NCI-H146 treated with DMSO at 0.1 percent for 48 hours (cell line): ENCODE measurements at regions not wholly inside any gene's neighbourhood (a gene's known extent, or its start where the extent isn't known, plus 50 kb on each side); places are given as distances from the start of the nearest gene placed in this dataset.
"Not testable (repeated sequence)": the region's sequence is repeated elsewhere in the genome, so short reads cannot be mapped to it uniquely, and the experiment has no call there.

Source experiments
- DNase-seq: peaks from one replicate; lab custom pipeline; 2025; ENCODE audit not compliant: unreplicated experiment; lab: John Stamatoyannopoulos, UW

DNA sequence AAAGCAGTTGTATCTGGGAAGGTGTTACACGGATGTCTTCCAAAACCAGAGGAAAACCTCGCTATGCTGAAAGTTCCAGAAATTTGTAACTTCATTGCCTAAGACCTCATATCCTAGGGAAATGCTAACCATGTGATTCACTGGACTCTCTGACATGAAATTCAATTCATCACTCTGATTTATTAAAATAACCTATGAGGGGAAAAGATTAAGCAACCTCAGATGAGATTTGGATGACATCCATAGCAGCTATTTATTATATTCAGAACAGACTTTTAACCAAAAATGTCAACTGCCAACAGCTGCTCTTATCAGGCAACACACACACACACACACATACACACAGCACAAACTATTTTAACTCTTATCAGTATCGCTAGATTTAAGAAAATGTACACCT is 1006.4 kb upstream of the CTNND2 start:
- DNase-seq = no peak

DNA sequence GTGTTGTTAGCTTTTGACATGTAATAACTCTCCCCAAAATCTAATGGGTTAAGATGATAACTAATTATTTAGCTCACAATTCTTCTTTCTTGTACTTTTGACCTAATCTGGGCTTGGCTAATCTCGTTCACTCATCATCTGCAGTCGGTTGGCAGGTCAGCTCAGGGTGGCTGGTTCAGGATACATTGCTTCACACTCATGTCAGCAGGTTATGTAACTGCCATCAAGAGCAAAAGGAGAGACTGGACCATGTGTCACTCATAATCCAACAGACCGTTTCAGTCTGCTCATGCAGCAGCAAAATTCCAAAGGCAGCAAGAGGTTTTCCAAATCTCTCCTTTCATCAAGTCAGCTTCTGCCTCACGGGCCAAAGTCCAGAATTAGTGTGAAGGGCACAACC is 998.4 kb upstream of the CTNND2 start:
- DNase-seq = no peak

DNA sequence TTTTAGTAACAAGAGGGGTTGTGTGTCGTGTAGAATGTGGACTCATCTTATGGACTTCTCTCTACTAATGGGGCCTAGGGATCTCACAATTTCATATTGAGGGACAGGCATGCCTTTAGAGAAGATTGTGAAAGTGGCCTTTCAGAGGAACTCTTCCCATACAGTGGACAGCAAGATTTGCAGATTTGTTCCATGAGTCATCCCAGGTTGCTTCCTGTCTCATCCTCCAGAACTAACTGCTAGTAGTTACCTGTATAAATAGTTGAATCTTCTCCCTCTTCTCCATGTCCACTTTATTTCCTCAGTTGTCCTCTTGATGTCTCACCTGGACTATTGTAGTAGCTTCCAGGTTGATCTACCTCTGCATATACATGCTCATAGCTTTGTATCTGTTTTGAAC is 997.5 kb upstream of the CTNND2 start:
- no peak for DNase-seq

DNA sequence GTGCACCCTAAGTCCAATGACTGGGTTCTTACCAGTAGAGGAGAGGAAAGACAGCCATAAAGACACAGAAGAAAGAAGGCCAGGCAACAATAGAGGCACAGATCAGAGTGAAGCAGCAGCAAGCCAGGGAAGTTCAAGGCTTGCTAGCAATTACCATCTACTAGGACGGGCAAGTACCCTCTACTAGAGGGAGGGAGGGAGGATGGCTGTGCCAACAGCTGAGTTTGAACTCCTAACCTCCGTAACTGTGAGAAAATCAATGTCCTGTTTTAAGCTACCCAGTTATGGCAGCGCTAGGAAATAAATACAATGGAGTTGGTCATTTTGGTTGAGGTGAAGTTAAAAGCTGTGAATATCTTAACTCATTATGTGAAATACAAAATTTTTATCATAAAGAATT is 991.8 kb upstream of the CTNND2 start:
- DNase-seq = no peak

DNA sequence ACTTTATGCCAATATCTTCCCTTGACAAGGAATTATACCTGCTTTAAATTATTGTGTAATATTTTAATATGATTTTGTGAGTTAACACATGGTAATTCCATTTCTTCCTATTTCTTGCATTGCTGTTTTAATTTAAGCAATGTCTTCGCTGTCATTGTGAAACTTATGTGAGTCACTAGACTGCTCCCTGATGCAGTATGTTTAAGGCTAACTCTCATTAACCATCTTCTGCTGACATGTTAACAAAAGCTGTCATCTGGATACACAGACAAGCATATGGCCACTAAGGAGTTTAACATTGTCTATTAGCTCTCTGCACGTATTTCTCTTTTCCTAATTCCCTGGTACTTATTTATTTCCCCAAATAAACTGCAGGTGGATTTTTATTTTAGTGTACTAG is 980.8 kb upstream of the CTNND2 start:
- DNase-seq = no peak

DNA sequence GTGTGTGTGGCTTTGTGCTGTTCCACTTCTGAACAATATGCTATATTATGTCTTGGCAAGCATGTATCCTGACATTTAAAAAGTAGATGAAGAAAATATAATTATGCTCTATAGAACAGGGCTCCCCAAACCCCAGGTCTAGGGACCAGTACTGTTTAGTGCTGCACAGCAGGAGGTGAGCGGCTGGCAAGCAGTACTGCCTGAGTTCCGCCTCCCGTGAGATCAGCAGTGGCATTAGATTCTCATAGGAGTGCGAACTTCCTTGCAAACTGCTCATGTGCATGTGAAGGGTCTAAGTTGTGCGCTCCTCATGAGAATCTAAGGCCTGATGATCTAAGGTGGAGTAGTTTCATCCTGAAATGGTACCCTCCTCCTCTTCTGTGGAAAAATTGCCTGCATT is 979.1 kb upstream of the CTNND2 start:
- no peak for DNase-seq

DNA sequence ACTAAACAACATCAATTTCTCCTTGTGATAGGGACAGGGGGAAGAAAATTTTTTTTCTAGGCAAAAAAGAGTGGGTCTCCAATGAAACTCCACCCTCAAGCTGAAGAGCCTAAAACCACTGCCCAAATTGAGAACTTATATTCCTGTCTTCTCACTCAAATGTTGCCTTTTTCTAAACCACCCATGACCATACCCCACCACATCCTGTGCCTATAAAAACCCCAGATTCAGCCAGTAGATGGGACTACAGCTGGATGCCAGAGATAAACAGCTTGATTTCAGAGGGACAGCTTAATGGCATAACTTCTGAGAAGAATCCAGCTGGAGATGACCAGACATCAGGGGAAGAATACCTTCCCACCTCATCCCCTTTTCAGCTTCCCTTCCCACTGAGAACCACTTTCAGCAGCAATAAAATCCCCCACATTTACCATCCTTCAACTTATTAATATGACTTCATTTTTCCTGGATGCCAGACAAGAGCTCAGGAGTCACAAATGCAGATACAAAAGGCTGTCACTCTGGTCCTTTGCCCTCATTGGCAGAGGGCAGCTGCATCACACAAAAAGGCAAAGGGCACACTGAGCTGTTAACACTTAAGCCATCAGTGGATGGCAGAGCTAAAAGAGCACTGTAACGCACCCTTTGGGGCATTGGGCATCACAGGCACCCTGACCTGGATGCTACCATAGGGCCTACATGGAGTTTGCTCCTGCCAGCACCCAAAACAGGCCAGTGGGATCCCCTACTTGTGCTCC is 972.5 kb upstream of the CTNND2 start:
- DNase-seq = no peak

DNA sequence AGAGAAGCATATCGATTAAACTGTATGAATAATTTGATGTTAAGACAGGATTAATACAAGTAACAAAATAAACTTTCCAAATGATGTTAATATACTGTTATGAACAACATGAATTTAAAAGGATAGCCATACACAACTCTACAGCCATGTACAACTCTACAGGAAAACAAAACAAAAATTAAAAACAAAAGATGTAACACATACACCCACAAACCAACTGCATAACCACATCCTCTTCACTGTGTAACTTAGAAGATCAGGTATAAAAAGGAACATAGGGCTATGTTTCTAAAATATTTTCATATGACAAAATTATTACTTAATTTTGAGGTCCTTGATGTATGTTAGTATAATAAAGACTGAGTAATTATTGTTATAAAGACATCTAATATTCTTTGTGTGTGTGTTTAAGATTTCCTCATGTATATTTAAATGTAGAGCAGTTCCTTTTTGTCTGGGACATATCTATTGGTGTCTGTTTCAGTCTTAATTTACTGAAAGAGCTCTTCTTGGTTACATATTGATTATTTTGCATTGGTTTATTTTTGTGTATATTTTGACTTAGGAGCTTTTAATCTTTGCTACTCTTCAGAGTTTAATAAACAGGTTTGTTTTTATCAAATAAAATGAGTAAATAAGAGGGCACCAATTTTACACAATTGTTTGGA is 966.8 kb upstream of the CTNND2 start:
- DNase-seq = no peak

DNA sequence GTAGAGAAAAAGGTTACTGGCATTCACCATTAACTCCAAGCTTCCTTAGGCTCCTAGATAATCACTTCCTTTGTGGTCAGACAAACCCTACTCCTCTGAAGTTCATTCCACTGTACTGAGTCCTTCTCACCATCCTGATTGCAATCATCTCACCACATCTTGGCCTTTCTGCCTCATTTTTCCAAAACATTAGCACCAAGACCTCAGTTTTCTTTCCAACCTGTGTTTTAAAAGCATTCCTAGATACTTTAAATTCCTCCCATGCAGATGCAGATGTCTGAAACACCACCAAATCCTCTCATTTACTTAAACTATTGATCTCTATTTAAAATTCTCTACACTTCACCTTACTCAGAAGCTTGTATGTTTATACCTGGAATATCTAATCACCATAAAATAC is 961.3 kb upstream of the CTNND2 start:
- DNase-seq = no peak

DNA sequence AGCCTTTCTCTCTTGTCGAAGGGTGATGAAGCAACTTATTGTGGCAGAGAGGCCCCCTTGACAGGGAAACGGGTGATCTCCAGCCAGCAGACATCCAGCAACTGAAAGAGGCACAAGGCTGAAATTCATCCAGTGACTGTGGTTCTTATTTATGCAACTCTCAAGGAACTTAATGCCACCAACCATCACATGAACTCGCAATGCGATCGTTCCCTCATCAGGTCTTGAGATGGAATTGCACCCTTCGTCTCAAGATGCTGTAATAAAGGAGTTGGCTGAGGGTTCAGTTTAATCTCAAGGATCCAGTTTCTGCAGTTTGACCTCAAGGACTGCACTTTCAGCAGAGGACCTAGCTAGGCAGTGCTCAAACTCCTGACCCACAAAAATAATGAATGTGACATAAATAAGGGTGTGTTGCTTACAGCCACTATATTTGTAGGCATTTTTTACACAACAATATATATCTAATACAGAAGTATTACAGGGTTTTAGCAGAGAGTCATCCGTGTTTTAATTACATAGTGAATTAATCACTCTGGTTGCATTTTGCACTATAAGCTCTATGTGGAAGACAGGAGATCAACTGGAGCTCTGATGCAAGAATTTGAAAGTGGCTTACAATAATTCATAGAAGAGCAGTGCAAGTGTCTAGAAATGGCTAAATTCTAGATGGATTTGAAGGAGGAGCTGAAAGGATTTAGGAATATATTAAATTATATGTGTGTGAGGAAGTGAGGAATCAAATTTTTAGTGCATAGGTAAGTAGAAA is 957.8 kb upstream of the CTNND2 start:
- no peak for DNase-seq

DNA sequence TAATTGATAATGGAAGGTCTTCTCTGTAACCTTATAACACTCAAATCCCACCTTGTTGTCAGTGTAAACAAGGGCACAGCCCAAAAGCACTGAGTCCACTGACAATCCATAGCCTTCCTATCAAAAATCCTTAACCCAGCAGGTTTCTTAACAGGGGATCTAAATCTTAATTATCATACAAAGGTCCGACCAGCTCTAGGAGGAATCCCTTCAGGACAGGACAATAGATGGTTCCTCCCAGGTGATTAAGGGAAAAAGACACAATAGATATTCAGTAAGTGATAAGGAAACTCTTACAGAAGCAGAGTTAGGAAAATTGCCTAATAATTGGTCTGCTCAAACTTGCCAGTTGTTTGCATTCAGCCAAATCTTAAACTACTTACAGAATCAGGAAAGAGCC is 951.9 kb upstream of the CTNND2 start:
- not testable (repeated sequence) for DNase-seq

DNA sequence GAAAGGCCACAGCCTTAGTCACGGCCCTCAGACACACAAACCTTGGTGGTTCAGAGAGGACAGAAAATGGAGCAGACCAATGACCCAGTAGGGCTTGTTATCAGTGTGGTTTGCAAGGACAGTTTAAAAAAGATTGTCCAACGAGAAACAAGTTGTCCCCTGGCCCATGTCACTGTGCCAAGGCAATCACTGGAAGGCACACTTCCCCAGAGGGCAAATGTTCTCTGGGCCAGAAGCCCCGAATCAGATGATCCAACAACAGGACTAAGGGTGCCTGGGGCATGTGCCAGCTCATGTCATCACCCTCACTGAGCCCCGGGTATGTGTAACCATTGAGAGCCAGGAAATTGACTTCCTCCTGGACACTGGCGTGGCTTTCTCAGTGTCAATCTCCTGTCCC is 950.1 kb upstream of the CTNND2 start:
- DNase-seq = no peak

DNA sequence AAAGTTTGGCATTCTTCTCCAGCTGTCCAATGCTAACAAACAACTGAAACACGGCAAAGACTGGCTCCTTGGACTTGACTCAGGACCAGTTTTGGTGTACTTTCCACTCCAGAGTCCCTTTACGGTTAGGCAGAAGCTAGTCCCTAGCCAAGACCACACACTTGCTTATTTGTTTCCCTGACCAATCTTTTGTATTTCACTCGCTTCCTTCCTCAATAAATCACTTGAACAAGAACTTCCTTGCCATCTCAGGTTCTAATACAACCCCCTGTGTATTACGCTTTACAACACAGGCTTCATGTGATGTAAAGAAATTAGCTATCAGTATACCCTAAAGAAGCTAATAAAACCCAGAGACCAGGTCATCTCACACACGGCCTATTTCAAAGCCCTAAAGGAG is 947.5 kb upstream of the CTNND2 start:
- DNase-seq = no peak

DNA sequence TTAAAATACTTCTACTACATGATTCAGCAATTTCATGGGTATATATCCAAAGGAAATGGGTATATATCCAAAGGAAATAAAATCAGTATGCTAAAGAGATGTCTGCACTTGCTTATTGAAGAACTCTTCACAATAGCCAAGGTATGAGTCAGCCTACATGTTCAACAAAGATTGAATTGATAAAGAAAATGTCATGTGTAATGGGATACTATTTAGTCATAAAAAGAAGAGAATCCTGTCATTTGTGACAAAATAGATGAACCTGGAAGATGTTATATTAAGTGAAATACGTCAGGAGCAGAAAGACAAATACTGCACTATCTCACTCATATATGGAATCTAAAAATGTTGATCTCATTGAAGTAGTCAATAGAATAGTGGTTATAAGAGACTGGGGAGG is 944.5 kb upstream of the CTNND2 start:
- DNase-seq = no peak

DNA sequence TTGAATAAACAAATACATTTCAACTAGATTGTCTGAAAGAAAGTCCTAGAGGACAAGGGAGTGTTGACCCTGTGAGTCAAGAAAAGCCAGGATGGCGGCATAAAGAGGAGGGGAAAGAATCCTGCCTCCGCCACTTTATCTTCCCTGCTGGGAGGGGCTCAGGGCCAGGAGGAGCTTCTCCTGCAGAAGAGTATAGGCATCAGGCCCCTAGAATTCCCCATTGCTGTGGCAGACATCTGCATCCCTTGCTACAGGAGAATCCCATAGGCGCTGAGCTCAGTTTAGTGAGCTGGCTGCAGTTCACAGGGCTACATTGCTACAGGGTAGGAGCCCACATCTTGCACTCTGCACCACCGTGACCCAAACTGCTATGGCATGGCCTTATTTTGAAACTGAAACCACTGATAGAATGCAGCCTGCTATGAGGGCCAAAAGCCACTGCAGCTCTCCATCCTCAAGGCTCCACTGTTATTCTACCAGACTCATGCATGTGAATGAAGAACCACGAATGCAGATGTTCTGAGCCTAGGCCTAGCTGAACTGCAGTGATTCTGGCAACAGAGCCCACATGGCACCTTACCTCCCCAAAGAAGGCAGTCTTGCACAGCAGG is 941.4 kb upstream of the CTNND2 start:
- DNase-seq = no peak

DNA sequence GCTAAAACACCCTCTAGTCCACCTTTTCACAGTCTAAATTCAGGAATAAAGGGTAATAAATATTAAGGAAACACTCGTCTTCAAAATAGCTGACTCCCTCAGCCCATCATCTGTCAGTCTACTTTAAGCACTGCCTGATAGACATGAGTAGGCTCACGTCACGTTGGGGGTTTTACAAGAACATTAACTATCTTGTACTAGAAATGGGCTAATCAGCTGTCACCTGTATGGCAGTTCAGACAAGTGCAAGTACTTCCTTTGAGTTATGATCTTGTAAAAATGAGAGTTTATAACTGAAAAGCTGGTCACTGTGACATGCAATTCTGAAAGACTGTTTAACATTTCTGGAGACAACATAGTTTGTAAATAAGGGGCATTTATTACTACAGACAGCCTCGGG is 936.7 kb upstream of the CTNND2 start:
- no peak for DNase-seq

DNA sequence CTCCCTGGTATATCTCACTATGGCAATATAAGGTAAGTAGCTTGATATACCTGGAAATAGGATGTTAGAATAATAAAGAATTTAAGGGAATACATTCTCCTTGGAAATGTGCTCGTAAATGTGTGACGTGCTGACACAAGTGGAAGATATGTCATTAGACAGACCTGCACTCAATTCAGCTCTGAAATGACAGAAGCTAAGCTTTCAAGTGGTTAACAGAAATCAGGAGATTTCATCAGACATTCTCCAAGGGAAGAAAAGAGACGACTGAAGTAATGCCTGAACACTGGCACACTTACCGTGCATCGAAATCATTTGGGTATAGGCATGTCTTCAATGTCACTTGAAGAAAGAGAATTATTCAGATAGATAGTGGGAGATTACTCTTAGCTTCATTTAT is 933.3 kb upstream of the CTNND2 start:
- DNase-seq = no peak

DNA sequence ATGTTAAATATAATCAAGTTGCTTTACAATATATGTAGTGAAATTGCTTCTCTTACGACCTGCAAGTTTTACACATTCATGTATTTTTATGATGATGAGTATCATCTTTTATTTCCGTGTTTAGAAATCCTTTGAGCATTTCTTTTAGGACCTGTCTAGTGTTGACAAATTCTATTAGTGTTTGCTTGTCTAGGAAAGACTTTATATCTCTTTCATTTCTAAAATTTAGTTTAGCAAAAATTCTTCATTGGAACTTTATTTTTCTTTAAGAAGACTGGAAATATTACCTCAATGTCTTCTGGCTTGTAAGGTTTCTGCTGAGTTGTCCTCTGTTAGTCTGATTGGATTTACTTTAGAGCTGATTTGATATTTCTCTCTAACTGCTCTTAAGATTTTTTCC is 920.9 kb upstream of the CTNND2 start:
- DNase-seq = no peak

DNA sequence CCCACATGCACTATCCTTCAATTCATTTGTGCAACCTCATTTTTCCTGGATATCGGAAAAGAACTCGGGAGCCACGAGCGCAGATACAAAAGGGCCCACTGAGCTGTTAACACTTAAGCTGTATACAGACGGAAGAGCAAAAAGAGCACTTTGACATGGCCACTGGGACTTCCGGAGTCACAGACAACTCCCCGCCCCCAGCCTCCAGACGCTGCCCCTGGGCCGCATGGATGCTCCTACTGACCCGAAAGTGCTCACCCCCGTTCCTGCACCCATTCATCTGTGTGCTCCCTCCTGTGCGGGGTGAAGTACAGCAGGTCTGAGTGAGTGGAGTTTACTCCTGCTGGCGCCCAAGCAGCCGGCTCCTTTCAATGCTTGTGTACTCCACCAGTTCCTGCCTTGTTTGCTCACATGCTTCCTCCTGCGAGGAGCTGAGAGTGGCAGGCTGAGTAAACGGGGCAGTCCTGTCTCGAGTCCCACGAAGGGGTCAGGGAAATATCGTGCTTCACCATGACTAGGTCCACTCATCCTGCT is 901.0 kb upstream of the CTNND2 start:
- peak; percentile 63 for DNase-seq

DNA sequence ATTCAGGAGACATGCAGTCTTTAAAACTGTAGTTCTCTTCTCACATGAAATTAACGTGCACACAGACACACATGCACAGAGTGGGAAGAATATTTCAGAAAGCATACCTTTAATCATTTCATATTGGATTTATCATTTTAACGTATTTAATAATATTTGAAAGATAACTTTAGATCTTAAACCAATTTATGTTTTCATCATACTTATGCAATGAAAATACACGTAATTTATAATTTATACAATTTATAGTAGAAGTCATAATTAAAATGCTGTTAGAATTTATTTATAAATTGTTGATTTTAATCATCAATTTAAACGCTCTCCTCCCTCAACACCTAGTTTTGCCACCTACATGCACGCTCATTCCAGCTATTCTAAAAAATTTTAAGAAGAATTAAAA is 894.9 kb upstream of the CTNND2 start:
- no peak for DNase-seq

DNA sequence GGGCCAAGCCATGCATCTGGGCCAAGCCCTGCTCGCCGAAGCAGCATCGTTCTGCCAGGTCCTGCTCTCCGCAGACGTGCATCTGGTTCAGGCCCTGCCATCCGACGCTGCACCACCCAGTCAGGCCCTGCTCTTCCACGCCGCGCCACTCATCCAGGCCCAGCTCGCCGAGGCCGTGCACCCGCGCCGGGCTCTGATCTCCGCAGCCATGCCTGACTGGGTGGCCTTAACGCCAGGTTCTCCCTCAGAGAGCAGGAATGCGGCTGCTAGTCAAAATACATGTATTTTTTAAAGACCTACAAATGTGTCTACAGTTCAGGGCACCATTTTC is 891.1 kb upstream of the CTNND2 start:
- DNase-seq = no peak
